Heart right ventricle (tissue), 16 donors: ENCODE measurements at regions not wholly inside any gene's neighbourhood (a gene's known extent, or its start where the extent isn't known, plus 50 kb on each side); places are given as distances from the start of the nearest gene placed in this dataset.

ENCODE experiments used
- ATAC-seq, 8 donors: fragments of 200-7000 bp; cut with Tn5 transposase; one replicate each; pipeline ENCODE4 v1.9.1; 2020; ENCODE audit warnings: mild to moderate bottlenecking in 8 of 8, moderate library complexity in 8 of 8, moderate number of reproducible peaks in 1 of 8
- DNase-seq, 2 donors: peaks; one replicate each; pipeline ENCODE4 v3.0.0-alpha.2; 2020
- H3K27ac ChIP-seq, 10 donors: fragments of 200-600 bp; sonication (generic) in 2 of 10; one replicate each; pipeline versions ENCODE4 v1.5.0 to v1.8.0; 2020 to 2022; ENCODE audit warnings: mild to moderate bottlenecking in 3 of 10
- H3K27me3 ChIP-seq, 7 donors: fragments of 200-600 bp; one replicate each; pipeline ENCODE4 v1.8.0; 2021 to 2022; ENCODE audit warnings: mild to moderate bottlenecking in 2 of 7
- H3K36me3 ChIP-seq, 9 donors: fragments of 200-600 bp; sonication (generic) in 1 of 9; one replicate each; pipeline versions ENCODE4 v1.5.0 to v1.8.0; 2020 to 2022; ENCODE audit warnings: mild to moderate bottlenecking in 2 of 9
- H3K4me1 ChIP-seq, 9 donors: fragments of 200-600 bp; sonication (generic) in 1 of 9; one replicate each; pipeline versions ENCODE4 v1.5.0 to v1.8.0; 2020 to 2022; ENCODE audit warnings: mild to moderate bottlenecking in 4 of 9
- H3K4me3 ChIP-seq, 10 donors: fragments of 200-600 bp; sonication (generic) in 2 of 10; one replicate each; pipeline versions ENCODE4 v1.5.0 to v1.8.0; 2020 to 2022; ENCODE audit warnings: mild to moderate bottlenecking in 7 of 10, moderate library complexity in 2 of 10
- H3K9me3 ChIP-seq, 11 donors: fragments of 200-600 bp in 10 of 11; sonication (generic) in 2 of 11; one replicate each; pipeline versions ENCODE4 v1.5.0 to v1.8.0; 2013 to 2022; ENCODE audit warnings: mild to moderate bottlenecking in 2 of 11, control low read depth in 1 of 11, moderate library complexity in 1 of 11
- WGBS, 2 donors: extraction: QIAGEN DNeasy Blood & Tissue Kit; methylation state at CpG; one replicate each; pipeline ENCODE4 v1.1.7; 2013; ENCODE audit warnings: inconsistent platforms in 1 of 2; 5-methylcytosine and 5-hydroxymethylcytosine counted together
- intact Hi-C, 10 donors: fragments of 100-400 bp; cut with DNase I; formaldehyde crosslinking; loops; one replicate each; pipeline versions ENCODE4 v1.11.1 to v1.14.2; 2022
- TF ChIP-seq, protein P1 (sequence below), 9 donors: fragments of 200-600 bp; sonication (generic) in 2 of 9; IDR thresholded peaks; one replicate each; pipeline versions ENCODE4 v1.5.0 to v1.8.0; 2021 to 2022; ENCODE audit warnings: antibody characterized with exemption in 9 of 9, mild to moderate bottlenecking in 5 of 9, moderate library complexity in 1 of 9
- donor health status: Arrhythmogenic right ventricular cardiomyopathy.
- donor health status: ischemic (EF 13 %, LVEDD 7.1; RV severe dilation, severe dysfunction).
- donor health status: healthy with polysubstance abuse.
- donor health status: DM: no; HTN: yes; CAD: no.
- donor health status: DM: no; HTN: no; CAD: no.
- donor health status: ischemic (EF 25% LVEDD 6.9; RV normal size, moderate dysfunction).
- donor health status: ischemic (EF 25% LVEDD 5.7; RV mildly dilated, moderate dysfunction).
- donor health status: healthy.
- donor health status: DM: yes; HTN: yes; CAD: no.
- donor health status: Ischemic cardiomyopathy.
- donor health status: ischemic (EF 35%, LVEDD 5.7; RV mildly dilated, moderate dysfunction).
- donor health status: nonischemic (EF 11% LVEDD 7.7; RV severe dilation, severe dysfunction).
- donor health status: DM: yes; HTN: yes; CAD: no.
- donor health status: PGD.
- donor health status: ischemic (EF 29% LVEDD 5.4; RV normal size, mild dysfunction).
- donor health status: nonischemic (EF 23%, LVEDD 6.1; RV moderate dilation, normal function).

DNA sequence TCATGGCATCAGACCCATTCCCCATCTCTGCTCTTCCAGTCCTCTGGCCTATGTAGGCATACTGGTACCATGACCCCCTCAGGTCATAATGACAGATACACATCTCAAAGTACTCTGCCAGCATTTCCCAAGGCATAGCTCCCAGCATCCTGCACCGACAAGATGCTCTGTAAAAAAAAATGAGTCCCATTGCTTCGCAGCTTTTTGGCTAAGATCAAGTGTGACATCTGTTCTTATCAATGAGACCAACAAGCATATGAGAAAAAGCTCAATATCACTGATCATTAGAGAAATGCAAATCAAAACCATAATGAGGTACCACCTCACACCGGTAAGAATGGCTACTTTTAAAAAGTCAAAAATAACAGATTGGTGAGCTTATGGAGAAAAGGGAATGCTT lies 463.9 kb upstream of the PROK2 start:
- Histone ChIP-seq H3K27me3 (no peaks in the 10 kb centered on the region), H3K36me3 (no peaks in the 10 kb centered on the region), H3K9me3 (peaks cover 0 to 3% (median 0%) of the 10 kb centered on the region in 11 donors), H3K4me3 (no peak overlapping the region), H3K4me1 (peaks cover 5 to 45% (median 30%) of the 10 kb centered on the region in 9 donors), H3K27ac (no peak overlapping the region)
- no peak for DNase-seq
- no peak for ATAC-seq
- intact Hi-C loops: loop anchor here in 2 of 10 donors (10.0 kb wide), 2 partner anchors 94 to 264 kb away; no protein-coding TSS in a partner anchor
- TF ChIP-seq, protein P1, sequence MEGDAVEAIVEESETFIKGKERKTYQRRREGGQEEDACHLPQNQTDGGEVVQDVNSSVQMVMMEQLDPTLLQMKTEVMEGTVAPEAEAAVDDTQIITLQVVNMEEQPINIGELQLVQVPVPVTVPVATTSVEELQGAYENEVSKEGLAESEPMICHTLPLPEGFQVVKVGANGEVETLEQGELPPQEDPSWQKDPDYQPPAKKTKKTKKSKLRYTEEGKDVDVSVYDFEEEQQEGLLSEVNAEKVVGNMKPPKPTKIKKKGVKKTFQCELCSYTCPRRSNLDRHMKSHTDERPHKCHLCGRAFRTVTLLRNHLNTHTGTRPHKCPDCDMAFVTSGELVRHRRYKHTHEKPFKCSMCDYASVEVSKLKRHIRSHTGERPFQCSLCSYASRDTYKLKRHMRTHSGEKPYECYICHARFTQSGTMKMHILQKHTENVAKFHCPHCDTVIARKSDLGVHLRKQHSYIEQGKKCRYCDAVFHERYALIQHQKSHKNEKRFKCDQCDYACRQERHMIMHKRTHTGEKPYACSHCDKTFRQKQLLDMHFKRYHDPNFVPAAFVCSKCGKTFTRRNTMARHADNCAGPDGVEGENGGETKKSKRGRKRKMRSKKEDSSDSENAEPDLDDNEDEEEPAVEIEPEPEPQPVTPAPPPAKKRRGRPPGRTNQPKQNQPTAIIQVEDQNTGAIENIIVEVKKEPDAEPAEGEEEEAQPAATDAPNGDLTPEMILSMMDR (IDR thresholded peaks at IDR 0.05): no peak
- 90 to 93% methylated on average over 3 of the region's 3 CpGs for WGBS, 2 donors

DNA sequence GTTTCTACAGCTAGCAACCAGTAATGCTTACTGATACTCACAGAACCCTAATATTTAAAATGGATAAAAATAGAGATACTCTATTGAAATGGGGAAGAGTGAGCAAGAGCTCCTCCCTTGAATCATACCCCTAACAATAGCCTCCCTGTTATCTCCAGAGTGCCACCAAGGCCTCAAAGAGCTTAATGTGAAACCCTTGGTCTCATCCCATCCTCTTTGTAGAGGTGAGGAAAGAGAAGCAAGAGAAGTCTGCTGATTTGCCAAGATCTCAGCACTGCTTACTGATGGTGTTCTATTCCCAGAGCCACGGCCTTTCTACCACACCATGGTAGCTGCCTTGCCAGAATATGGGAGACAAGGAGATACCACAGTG lies 463.4 kb upstream of the PROK2 start:
- H3K27me3 ChIP-seq: no peaks in the 10 kb centered on the region
- H3K27ac ChIP-seq: no peak overlapping the region
- H3K36me3 ChIP-seq: no peaks in the 10 kb centered on the region
- WGBS, 2 donors: 77 to 81% methylated on average over 1 of the region's 1 CpG
- intact Hi-C loops: loop anchor here in 2 of 10 donors (10.0 kb wide), 2 partner anchors 94 to 264 kb away; no protein-coding TSS in a partner anchor
- peaks cover 5 to 46% (median 30%) of the 10 kb centered on the region in 9 donors for H3K4me1 ChIP-seq
- ATAC-seq (no peak), DNase-seq (no peak)
- H3K9me3 ChIP-seq: peaks cover 0 to 3% (median 0%) of the 10 kb centered on the region in 11 donors
- no peak overlapping the region for H3K4me3 ChIP-seq
- TF ChIP-seq, protein P1 (IDR thresholded peaks at IDR 0.05): no peak

DNA sequence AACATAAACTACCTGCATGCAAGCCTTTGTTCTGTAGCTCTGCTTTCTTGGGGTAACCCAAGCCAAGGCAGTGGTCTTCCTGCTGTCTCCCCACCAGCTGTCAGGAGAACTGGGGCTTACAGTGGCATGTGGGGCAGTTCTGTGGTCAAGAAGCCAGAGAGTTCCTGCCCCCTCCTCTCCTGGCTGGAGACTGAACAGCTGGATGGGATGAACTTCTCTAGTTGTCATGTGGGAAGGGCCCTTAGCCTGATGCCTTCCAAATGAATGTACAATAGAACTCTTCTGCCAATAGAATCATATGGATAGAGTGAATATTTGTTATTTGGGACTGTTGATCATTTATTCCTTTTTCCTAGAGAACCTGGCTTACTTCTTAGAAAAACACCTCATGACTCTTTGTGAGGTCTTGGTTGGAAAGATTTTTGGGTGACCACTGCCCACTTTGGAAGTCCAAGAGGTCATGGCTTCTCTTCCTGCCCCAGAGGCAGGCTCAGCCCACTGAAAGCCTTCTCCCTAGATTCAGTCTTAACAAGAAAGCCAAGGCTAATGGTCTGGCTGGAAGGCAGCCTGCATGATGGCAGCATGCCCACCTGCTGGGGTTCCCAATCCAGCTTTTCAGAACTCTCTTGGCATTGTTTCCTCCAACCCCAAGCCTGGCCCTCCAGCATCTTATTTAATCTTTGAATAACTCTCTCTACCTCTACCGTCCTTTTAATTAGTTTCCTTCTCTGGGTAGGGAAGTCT lies 462.9 kb upstream of the PROK2 start:
- Histone ChIP-seq H3K4me1 (peaks cover 5 to 46% (median 30%) of the 10 kb centered on the region in 9 donors), H3K9me3 (peaks cover 0 to 3% (median 0%) of the 10 kb centered on the region in 11 donors), H3K36me3 (no peaks in the 10 kb centered on the region), H3K27ac (no peak overlapping the region), H3K27me3 (no peaks in the 10 kb centered on the region), H3K4me3 (no peak overlapping the region)
- ATAC-seq (no peak), DNase-seq (peak in 1 of 2 donors; percentile 54)
- 44 to 49% methylated on average over 1 of the region's 1 CpG for WGBS, 2 donors
- TF ChIP-seq, protein P1 (IDR thresholded peaks at IDR 0.05): no peak
- intact Hi-C loops: loop anchor here in 2 of 10 donors (10.0 kb wide), 2 partner anchors 93 to 263 kb away; no protein-coding TSS in a partner anchor

DNA sequence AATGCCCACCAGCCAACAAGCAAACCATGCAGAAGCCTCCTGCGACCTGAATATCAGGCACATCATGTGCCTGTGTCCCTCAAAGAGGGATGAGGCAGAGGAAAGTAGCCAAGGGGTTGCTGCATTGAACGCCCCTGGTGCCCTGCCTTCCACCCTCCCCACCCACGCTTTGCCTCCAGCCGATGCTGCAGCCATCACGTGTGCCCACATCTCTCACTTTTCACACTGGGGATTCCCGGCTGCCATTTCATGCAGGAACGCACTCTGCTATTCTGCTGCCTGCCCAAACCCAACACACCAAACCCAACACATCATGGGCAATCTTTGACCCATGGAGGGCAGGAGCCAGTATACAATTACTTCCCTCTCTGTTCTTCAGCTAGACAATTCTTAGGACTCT lies 462.2 kb upstream of the PROK2 start:
- no peak for ATAC-seq
- TF ChIP-seq, protein P1 (IDR thresholded peaks at IDR 0.05): no peak
- Histone ChIP-seq H3K36me3 (no peaks in the 10 kb centered on the region), H3K27ac (no peak overlapping the region), H3K4me3 (no peak overlapping the region), H3K27me3 (no peaks in the 10 kb centered on the region), H3K4me1 (peaks cover 5 to 46% (median 30%) of the 10 kb centered on the region in 9 donors), H3K9me3 (peaks cover 0 to 3% (median 0%) of the 10 kb centered on the region in 11 donors)
- intact Hi-C loops: loop anchor here in 2 of 10 donors (10.0 kb wide), 2 partner anchors 92 to 262 kb away; no protein-coding TSS in a partner anchor
- 88 to 94% methylated on average over 7 of the region's 7 CpGs for WGBS, 2 donors
- no peak for DNase-seq
